Gastroesophageal sphincter (tissue), 4 donors: ENCODE measurements at regions not wholly inside any gene's neighbourhood (a gene's known extent, or its start where the extent isn't known, plus 50 kb on each side); places are given as distances from the start of the nearest gene placed in this dataset.

Experiments used
- ATAC-seq: fragments of 150-250 bp; one replicate; pipeline ENCODE4 v1.9.1; 2016; ENCODE audit warnings: mild to moderate bottlenecking, moderate library complexity
- H3K27ac ChIP-seq, 4 donors: fragments of 200-600 bp; sonication (generic) in 3 of 4; 1 replicate in 3 of 4; 2 replicates in 1 of 4; pipeline ENCODE4 v1.5.1; 2016 to 2019
- H3K27me3 ChIP-seq: fragments of 200-600 bp; sonication (generic); one replicate; pipeline ENCODE4 v1.5.1; 2019
- H3K36me3 ChIP-seq, 2 donors: fragments of 200-600 bp; sonication (generic); one replicate each; pipeline ENCODE4 v1.5.1; 2019; ENCODE audit warnings: control low read depth in 1 of 2
- H3K4me1 ChIP-seq, 3 donors: fragments of 200-600 bp; sonication (generic); 1 replicate in 2 of 3; 2 replicates in 1 of 3; pipeline ENCODE4 v1.5.1; 2016 to 2019; ENCODE audit warnings: control low read depth in 2 of 3
- H3K4me3 ChIP-seq, 2 donors: fragments of 200-600 bp; sonication (generic); one replicate each; pipeline ENCODE4 v1.5.1; 2019; ENCODE audit warnings: mild to moderate bottlenecking in 1 of 2, moderate library complexity in 1 of 2
- H3K9me3 ChIP-seq, 3 donors: fragments of 200-600 bp; sonication (generic); one replicate each; pipeline ENCODE4 v1.5.1; 2017 to 2019; ENCODE audit warnings: control low read depth in 2 of 3
- CTCF ChIP-seq, 4 experiments: fragments of 200-600 bp in 2 of 4; fragments of 450-650 bp in 2 of 4; sonication (generic) in 1 of 4; IDR thresholded peaks; one replicate each; pipeline ENCODE4 v1.5.1; 2017 to 2019; ENCODE audit warnings: antibody characterized with exemption in 4 of 4, mild to moderate bottlenecking in 2 of 4, moderate library complexity in 2 of 4
- EP300 ChIP-seq: sonication (generic); formaldehyde crosslinking; IDR thresholded peaks from one replicate; pipeline ENCODE4 v1.6.1; 2017; ENCODE audit warnings: antibody characterized with exemption, mild to moderate bottlenecking
- POLR2A ChIP-seq, 2 donors: fragments of 450-650 bp; IDR thresholded peaks; one replicate each; pipeline ENCODE4 v1.6.1; 2017; ENCODE audit warnings: antibody characterized with exemption in 2 of 2, mild to moderate bottlenecking in 2 of 2, moderate library complexity in 1 of 2
- POLR2AphosphoS5 ChIP-seq: sonication (generic); formaldehyde crosslinking; IDR thresholded peaks from one replicate; pipeline ENCODE4 v1.6.1; 2017; ENCODE audit warnings: antibody characterized with exemption
- WGBS, 2 donors: methylation state at CpG; one replicate each; pipeline ENCODE4 v1.1.5; 2018; ENCODE audit warnings: low coverage in 1 of 2; 5-methylcytosine and 5-hydroxymethylcytosine counted together

GRCh38 chr2:234708091-234708683 lies 211.3 kb upstream of the ARL4C start:
- no peak overlapping the region for H3K27ac ChIP-seq
- peak; percentile 43 for ATAC-seq
- 68% methylated on average over 9 to 10 of the region's 10 CpGs for WGBS, 2 donors
- H3K4me3 ChIP-seq: no peak overlapping the region
- TF ChIP-seq CTCF (IDR thresholded peaks at IDR 0.05) (no peak), POLR2A (IDR thresholded peaks at IDR 0.05) (no peak), EP300 (no peak), POLR2AphosphoS5 (no peak)
- H3K9me3 ChIP-seq: no peaks in the 10 kb centered on the region
- peaks cover 17% of the 10 kb centered on the region for H3K27me3 ChIP-seq
- H3K4me1 ChIP-seq: no peaks in the 10 kb centered on the region
- H3K36me3 ChIP-seq: no peaks in the 10 kb centered on the region

GRCh38 chr2:234706086-234706485 lies 209.2 kb upstream of the ARL4C start:
- WGBS, 2 donors: 86 to 100% methylated on average over 2 of the region's 3 CpGs
- Histone ChIP-seq H3K36me3 (no peaks in the 10 kb centered on the region), H3K9me3 (no peaks in the 10 kb centered on the region), H3K27me3 (peaks cover 17% of the 10 kb centered on the region), H3K4me1 (no peaks in the 10 kb centered on the region), H3K27ac (no peak overlapping the region), H3K4me3 (no peak overlapping the region)
- no peak for TF ChIP-seq POLR2AphosphoS5
- TF ChIP-seq EP300: no peak
- no peak for TF ChIP-seq CTCF (IDR thresholded peaks at IDR 0.05)
- TF ChIP-seq POLR2A (IDR thresholded peaks at IDR 0.05): no peak
- no peak for ATAC-seq

GRCh38 chr2:234705108-234705507 lies 208.2 kb upstream of the ARL4C start:
- H3K9me3 ChIP-seq: no peaks in the 10 kb centered on the region
- 73 to 100% methylated on average over 1 to 2 of the region's 3 CpGs for WGBS, 2 donors
- no peak for ATAC-seq
- H3K36me3 ChIP-seq: no peaks in the 10 kb centered on the region
- TF ChIP-seq POLR2AphosphoS5 (no peak), POLR2A (IDR thresholded peaks at IDR 0.05) (no peak), CTCF (IDR thresholded peaks at IDR 0.05) (no peak), EP300 (no peak)
- H3K27me3 ChIP-seq: peaks cover 17% of the 10 kb centered on the region
- no peak overlapping the region for H3K27ac ChIP-seq
- no peak overlapping the region for H3K4me3 ChIP-seq
- no peaks in the 10 kb centered on the region for H3K4me1 ChIP-seq

- peaks cover 5% of the 10 kb centered on the region for H3K27me3 ChIP-seq
These were observed 206.4 kb upstream of the ARL4C start for GRCh38 chr2:234703258-234703657.

More at GRCh38 chr2:234703258-234703657, 206.4 kb upstream of the ARL4C start:
- 52 to 55% methylated on average over 4 of the region's 4 CpGs for WGBS, 2 donors
- Histone ChIP-seq H3K9me3 (no peaks in the 10 kb centered on the region), H3K4me3 (no peak overlapping the region), H3K36me3 (no peaks in the 10 kb centered on the region), H3K4me1 (no peaks in the 10 kb centered on the region), H3K27ac (no peak overlapping the region)
- no peak for ATAC-seq
- TF ChIP-seq CTCF (IDR thresholded peaks at IDR 0.05): no peak
- no peak for TF ChIP-seq EP300
- TF ChIP-seq POLR2A (IDR thresholded peaks at IDR 0.05): no peak
- TF ChIP-seq POLR2AphosphoS5: no peak
